Midbrain (tissue), 1 donor: ENCODE measurements at regions not wholly inside any gene's neighbourhood (a gene's known extent, or its start where the extent isn't known, plus 50 kb on each side); places are given as distances from the start of the nearest gene placed in this dataset.
"Not testable (repeated sequence)": the region's sequence is repeated elsewhere in the genome, so short reads cannot be mapped to it uniquely, and the experiment has no call there.

Experiments
- DNase-seq: peaks from one replicate; lab custom pipeline; 2025; lab: John Stamatoyannopoulos, UW

DNA sequence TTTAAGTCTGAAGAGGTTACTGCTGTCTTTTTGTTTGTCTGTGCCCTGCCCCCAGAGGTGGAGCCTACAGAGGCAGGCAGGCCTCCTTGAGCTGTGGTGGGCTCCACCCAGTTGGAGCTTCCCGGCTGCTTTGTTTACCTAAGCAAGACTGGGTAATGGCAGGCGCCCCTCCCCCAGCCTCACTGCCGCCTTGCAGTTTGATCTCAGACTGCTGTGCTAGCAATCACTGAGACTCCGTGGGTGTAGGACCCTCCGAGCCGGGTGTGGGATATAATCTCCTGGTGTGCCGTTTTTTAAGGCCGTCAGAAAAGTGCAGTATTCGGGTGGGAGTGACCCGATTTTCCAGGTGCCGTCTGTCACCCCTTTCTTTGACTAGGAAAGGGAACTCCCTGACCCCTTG is 499.3 kb upstream of the GRAMD2B start:
- DNase-seq: not testable (repeated sequence)

DNA sequence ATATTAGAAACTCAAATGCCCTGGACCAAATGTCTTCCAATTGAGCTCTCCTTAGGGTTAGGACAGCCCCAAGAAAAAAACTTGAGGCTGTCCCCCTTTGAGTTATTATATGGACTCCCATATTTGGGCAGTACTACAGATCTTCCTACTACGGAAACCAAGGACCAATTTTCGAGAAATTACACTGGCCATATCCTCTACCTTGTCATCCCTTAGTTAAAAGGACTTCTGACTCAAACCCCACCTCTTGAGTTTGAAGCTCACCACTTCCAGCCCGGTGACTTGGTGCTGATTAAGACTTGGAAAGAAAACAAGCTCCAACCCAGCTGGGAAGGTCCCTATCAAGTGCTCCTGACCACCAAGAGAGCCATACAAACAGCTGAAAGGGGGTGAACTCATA is 497.0 kb upstream of the GRAMD2B start:
- DNase-seq: no peak

DNA sequence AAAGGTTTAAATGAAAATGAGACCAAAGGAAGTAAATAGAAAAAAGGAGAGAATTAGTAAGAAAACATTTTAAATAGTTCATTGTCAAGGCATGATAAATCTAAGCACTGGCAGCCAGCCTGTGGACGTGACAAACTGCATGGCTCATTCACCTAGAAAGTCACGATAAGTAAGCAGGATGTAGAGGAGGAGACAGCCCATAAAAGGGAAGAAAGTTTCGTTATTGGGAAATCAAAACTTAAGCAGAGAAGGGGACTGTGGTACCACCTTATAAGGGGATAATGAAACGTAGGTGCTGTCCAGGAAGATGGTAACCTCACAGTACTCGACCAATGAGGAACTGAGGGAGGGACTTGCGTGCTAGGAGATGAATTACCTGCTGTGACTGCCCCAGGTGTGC is 494.5 kb upstream of the GRAMD2B start:
- DNase-seq: no peak

DNA sequence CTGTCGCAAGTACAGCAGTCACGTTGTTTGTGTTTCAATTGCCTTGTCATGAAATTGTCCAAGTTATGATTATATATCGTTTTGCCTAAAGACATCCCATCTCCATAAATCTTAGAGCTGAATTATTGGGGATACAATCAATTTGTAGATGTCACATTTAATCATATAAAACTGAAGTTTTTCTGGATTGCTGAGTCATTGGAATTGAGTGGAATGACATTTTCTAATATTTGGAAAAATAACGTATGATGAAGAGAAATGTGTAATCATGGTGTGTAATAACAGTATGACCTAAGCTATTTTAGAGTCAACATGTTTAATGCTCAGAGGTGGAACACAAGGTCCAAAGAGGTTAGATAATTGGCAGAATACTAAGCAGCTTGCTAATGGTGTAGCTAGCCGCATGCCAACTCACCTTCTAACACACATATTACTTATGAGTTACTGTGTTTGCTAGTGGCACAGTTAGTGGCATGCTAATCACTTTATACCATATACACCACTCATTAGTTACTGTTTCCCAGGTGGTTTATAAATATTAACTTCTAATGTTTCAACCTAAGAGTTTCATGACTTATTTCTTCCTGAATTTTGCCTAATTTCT is 473.1 kb upstream of the GRAMD2B start:
- DNase-seq: no peak

DNA sequence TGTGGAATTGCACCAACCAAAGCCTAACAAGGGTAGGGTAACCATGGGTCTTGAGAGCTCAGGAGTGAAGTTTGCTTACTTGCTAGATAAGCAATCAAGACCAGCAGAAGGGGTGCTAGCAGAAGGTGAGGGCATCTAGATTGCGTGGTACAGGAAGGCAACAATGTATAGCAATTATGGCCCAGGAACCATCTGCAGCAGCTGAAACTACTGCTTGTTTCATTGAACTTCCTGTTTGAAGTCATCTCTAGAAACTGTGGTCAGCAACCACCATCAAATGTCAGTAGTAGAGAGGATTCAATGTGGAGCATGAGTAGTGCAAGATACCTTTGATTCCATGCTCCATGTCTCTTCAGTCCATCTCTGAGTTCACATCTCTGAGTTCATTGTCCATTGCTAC is 462.1 kb upstream of the GRAMD2B start:
- no peak for DNase-seq

DNA sequence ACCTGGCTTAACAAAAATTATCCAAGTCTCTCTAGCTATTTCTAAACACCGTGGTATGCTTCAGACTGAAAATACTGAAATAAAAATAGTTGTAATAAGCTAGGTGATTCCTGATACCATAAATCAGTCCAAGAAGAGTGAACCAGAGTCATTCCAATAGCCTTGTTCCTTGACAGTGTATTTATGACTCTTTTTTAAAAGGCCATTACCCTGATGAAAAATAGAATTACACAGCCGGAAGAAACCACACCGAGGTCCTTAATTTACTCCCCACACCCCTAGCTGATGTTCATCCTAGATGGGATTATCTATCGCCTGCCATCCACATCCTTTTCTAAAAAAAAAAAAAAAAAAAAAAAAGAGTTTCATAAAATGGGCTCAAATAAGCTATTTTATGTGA is 457.6 kb upstream of the GRAMD2B start:
- DNase-seq: no peak

DNA sequence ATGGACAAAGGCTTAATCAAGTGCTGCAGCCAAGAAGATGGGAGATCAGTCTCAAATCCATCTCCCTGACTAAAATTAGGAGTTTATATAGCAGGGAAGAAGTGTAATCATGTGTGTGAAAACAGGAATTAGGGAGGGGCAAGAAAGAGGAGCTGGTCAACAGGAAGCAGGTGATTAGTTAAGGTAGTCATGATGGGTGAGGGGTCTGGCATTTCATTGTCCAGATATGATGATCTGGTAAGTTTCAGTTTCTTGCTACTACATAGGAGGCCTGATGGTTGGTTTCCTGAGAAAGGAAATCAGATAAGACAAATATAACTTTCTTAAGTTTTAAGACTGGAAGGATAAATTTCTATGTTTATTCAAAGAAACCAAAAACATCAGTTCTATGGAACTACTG is 455.6 kb upstream of the GRAMD2B start:
- DNase-seq: no peak

DNA sequence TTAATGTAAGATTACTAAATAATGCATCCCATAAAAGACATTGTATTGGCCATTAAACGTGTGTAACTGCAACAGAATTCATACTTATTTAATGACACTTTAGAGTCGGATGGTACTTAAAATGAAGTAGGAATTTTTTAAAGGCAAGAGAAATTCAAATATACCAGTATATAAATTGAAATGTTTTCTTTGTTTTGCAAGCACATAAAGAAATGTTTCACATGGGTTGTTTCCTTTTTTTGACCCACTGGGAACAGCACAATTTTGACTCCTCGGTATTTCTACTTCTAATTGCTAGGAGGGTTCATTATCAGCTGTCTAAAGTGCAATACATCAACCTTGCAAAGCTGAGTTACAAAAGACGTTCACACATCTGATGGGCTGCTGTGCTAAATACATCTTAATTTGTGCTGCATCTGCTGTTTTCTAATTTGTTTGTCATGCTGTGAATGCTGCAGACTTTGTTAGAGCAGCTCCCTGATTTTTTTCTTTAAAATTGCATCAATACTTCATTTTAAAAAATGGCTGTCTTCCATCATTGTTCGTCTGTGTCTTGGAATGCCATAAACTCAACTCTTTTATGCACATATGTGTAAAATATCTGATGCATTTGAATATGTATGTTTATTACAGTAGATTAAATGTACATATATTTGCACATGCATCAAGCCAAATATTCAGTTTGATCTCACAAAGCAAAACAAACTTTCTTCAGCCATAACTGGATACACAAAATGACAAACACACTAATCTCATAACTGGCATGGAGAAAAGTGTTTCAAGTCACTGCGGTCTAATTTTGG is 454.0 kb upstream of the GRAMD2B start:
- DNase-seq: no peak

DNA sequence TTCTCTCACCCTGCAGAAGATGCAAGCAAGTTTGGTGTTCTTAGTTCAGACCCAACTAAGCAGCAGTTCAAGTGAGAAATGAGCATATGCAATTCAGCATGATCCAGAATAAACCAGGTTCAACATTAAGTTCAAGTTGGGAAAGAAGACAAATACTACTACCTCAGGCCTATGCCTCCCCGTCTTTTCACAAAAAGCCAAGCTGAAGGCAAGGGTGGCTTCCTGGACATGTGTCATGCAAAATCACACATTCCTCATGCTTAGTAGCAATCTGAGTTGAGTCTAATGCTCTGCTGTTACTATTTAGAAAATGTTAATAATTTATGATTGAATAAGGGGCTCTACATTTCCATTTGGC is 453.4 kb upstream of the GRAMD2B start:
- DNase-seq: no peak

DNA sequence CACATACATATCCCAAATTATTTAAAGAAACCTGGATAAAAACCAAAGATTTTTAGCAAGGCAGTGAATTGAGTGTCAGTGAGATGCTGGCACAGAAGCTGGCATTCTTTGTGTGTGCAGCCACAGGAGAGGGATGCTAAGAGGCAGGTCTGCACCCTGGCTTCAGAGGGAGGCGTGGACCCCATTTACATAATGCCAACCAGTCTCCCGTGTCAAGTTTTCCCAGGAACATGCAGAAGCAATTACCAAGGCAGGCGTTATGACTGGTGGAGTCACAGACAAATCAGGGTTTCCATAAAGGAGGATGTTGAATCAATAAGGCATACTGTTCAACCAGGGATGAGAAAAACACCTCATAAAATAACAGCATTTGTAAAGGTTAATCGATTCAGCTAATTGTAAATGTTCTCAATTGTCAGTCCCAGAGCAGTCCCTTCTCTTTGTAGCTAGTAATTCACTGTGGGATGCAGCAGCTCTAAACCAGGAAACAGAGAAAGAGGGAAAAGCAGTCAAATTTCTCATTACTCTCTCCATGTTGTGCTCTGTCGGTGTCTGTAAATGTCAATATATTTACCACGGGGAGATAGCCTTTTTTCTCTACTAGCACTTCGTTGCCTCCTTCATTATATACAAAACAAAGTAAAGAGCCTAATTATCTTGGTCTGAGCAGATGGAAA is 452.4 kb upstream of the GRAMD2B start:
- no peak for DNase-seq

DNA sequence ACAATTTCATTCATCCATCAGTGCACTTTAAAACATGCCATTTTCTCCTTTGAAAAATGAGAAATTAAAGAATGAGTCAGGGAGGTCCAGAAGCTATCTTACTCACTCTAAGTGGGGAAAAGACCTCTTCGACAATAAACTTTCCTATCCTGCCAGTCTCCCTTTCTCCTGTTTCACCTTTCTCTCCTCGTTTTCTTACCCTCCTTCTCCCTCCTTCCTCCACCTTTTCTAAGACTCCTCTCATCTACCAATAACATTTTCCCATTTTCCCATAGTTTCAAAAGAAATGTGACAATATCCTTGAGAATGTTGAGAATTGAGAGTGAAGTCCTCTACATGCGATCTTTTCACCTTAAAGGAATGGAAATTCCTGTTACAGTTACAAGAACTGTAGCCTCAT is 450.5 kb upstream of the GRAMD2B start:
- DNase-seq: no peak

DNA sequence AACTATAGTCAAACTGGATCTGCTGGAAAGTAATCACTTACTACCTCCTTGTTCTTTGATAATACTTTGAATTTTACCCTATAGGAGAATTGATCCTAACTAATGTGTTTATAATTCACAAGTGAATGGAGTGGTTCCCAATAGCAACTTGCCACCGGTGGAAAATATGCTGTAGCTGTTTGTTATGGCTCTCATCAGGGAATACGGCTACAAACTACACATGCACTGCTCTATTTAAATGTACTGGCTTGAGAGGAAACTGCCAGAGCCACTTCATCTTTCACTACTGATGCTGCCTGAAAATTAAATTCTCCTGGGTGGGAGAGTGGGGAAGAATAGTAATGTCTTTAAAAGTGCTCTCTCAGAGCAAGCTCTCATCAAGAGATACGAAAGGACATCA is 448.5 kb upstream of the GRAMD2B start:
- DNase-seq: no peak

DNA sequence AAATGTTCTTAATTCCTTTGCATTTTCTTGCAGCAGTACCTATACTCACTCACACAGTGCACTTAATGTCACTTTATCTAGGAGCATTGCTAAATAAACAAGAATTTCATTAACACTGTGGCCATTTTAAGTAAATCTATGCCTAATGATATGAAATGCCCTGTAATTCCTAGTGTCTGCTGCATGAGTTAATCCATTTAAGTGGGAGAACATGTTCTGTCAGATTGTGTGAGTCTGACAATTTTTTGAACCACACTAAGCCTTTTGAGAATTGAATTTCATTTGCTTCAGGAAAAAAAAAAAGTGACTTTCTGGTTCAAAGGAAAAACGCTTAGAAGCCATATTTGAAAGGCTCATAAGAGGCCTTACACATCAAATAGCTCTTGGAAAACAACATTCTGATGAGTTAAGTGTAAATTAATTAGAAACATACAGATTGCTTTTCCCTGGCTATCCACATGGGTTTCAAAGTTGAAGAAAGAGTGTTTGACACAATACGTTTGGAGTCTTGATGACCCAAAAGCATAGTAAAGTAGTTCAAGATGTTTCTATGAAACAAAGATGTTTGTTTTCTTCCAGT is 446.7 kb upstream of the GRAMD2B start:
- no peak for DNase-seq

DNA sequence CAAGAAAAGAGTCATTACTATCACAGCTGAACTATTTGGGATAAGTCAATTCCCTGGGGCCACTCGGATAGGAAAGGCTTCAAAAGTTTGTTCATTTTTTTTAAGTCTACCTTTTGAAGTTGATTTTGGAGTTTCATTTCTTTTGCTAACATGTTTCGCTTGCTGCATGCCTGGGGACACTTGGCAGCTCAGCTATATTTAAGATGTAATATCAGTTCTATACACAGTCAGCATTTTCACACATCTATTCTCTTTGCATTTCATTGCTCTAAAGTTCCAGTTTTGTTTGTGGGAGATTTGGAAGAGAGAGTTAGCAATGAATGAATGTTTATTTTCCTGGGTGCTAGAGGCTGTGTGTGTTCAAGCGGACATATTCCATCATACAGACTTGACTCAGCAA is 445.2 kb upstream of the GRAMD2B start:
- DNase-seq: no peak

DNA sequence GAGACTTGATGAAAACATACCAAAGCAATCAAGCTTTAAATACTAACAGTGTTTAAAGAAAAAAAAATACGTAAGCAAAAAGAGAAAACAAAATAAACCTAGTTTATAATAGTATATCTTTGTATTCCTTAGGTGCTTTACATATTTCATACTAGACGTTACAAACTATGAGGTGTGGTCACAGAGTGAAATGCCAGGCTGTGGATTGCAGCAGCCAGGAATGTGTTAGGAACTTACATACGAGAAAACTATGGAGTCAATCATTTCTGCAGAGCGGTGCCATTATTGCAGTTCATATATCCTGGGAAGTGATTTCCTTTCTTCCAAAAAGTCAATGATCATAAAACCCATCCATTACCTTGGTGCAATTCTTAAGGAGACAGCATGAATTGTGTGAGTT is 443.6 kb upstream of the GRAMD2B start:
- no peak for DNase-seq

DNA sequence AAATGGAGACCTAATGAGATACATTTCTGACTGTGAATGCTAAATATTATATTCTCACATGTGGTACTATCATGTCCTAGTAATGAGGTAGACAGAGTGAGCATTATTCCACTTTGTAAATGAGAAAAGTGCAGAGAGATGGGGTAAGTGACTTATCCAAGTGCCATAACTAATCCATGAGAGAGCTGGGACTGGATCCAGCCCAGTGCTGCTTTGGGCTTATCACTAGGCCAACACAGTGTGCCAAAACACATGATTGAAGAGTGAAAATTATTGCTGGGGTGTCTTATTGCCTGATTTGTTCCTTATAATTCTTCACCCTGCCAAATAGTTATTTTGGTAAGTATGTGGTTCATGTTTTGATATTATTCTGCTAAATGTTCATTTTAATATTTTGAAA is 442.2 kb upstream of the GRAMD2B start:
- DNase-seq: no peak

DNA sequence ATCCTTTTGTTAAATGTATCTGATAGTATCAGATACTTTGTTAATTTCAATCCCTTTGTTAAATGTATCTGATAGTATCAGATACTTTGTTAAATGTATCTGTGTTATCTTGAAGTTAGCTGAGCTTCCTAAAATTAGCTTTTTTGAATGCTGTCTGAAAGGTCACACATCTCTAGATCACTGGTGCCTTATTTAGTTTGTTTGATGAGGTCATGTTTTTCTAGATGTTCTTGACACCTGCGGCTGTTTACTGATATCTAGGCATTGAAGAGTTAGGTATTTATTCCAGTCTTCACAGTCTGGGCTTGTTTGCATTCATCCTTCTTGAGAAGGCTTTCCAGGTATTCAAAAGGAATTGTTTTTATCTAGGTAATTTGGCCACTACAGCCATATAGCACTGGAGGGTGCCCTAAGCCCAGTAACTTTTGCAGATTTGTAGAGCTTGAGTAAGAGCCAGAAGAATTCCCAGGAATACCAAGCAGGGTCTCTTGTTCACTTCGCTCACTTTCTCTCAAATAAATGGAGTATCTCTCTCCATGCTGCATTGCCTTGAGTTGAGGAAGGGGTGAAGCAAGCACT is 435.4 kb upstream of the GRAMD2B start:
- peak; percentile 3 for DNase-seq

DNA sequence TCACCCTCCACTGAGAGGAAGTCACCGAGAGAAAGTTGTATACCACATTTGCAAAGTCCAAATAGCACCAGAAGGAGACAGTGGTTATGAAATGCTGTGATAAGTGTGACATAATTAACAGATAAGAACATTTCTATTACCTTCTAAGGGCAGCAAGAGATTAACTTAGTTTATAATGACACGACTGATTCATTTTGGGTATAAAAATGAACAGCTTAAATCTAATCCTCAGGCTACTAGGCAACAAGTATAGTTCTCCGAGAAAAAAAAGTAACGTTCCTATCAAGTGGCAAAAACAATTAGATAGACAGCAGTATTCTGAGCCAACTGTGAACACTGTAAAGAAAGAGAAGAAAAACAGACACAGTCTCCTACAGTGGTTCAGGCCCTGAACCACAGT is 431.2 kb upstream of the GRAMD2B start:
- no peak for DNase-seq

DNA sequence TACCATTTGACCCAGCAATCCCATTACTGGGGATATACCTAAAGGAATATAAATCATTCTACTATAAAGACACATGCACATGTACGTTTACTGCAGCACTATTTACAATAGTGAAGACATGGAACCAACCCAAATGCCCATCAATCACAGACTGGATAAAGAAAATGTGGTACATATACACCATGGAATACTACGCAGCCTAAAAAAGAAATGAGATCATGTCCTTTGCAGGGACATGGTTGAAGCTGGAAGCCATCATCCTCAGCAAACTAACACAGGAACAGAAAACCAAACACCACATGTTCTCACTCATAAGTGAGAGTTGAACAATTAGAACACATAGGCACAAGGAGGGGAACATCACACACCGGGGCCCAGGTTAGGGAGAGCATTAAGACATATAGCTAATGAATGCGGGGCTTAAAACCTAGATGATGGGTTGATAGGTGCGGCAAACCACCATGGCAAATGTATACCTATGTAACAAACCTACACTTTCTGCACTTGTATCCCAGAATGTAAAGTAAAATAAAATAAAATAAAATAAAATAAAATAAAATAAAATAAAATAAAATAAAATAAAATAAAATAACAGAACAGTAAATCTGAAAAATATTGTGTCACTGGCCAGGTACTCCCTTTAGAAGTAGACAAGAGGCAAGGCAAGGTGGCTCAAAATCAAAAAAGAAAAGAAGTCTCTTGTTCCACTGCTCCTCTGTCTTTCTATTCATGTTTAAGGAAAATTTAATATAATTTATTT is 423.8 kb upstream of the GRAMD2B start:
- not testable (repeated sequence) for DNase-seq

DNA sequence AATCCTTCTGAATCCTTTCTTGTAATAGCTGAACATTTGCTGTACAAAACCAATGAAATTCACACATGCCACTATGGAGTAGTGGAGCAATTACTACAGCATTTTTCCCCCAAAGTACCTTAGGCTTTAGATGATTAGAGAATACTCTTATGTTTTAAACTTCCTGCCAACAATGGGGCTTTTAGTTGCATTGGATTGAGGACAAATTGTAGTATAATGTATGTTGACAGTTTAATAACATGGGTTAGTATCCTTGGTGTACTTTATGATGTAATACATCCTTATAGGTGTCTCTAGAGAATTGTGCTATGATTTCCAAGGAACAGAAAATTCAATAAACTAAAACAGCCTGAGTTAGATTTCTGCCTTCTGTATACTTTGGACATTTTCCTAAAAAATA is 422.7 kb upstream of the GRAMD2B start:
- no peak for DNase-seq

DNA sequence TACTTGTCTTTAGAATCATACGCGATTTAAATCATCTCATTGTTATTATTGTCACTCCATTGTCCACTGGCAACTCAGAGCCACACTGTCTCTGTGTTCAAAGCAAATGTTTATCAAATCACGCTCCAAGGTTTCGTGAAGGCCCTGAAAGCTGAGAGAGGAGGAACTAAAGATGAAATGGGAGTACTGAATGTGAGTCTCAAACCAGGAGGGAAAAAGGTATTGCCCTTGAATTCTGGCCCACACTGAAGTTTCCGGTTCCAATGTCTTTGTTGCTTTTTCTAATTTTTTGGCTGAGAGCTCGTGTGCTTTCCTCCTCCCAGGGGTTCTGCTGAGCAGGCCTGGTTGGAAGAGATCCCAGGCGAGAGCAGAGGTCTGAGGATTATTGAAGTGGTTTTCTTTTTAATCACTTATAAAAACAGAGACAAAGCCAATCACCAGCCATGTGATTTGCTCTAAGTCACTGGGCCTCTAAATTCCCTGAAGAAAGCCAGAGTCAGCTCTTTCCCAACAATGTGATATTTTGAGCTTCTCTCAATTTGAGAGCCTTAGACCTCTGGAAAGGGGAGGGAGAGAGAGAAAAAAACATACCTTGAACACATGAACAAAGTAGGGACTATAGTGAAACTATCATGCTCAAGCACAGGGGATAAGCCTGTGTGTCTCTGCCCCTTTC is 420.8 kb upstream of the GRAMD2B start:
- peak; percentile 79 for DNase-seq
